LNCaP clone FGC (cell line): ENCODE measurements at regions not wholly inside any gene's neighbourhood (a gene's known extent, or its start where the extent isn't known, plus 50 kb on each side); places are given as distances from the start of the nearest gene placed in this dataset.

ENCODE experiments used
- DNase-seq: peaks from one replicate; pipeline ENCODE4 v3.0.0-alpha.2; 2011; ENCODE audit warnings: low read depth
- H3K4me3 ChIP-seq: 2 replicates; pipeline ENCODE4 v1.5.1; 2011; ENCODE audit warnings: mild to moderate bottlenecking, low read depth, low read length, control low read depth
- TF ChIP-seq, protein P1 (sequence below): IDR thresholded peaks from 2 replicates; pipeline ENCODE4 v1.5.1; 2012; ENCODE audit warnings: mild to moderate bottlenecking; ENCODE audit not compliant: control insufficient read depth, insufficient read depth; ENCODE audit errors: extremely low read depth

DNA sequence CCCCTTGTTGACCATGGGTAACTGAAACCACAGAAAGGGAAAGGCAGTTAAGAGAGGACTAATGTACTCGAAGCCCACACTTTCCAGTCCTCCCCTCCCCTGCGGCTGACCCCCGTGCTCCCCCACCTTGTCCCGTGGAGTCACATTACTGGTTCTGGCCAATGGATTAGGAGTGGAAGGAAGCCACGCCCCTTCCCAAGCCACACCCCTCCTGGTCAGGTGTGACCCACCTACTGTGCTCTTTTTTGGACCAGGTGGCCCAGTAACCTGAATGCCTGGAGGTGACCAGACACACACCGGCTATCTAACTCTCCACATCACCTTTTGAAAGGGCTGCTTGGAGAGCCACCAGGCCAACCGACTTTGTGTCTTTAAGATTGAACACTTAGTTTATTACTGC lies 109.3 kb upstream of the MSX1 start:
- TF ChIP-seq, protein P1, sequence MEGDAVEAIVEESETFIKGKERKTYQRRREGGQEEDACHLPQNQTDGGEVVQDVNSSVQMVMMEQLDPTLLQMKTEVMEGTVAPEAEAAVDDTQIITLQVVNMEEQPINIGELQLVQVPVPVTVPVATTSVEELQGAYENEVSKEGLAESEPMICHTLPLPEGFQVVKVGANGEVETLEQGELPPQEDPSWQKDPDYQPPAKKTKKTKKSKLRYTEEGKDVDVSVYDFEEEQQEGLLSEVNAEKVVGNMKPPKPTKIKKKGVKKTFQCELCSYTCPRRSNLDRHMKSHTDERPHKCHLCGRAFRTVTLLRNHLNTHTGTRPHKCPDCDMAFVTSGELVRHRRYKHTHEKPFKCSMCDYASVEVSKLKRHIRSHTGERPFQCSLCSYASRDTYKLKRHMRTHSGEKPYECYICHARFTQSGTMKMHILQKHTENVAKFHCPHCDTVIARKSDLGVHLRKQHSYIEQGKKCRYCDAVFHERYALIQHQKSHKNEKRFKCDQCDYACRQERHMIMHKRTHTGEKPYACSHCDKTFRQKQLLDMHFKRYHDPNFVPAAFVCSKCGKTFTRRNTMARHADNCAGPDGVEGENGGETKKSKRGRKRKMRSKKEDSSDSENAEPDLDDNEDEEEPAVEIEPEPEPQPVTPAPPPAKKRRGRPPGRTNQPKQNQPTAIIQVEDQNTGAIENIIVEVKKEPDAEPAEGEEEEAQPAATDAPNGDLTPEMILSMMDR, result no peak
- no peak for DNase-seq
- no peak overlapping the region for H3K4me3 ChIP-seq

DNA sequence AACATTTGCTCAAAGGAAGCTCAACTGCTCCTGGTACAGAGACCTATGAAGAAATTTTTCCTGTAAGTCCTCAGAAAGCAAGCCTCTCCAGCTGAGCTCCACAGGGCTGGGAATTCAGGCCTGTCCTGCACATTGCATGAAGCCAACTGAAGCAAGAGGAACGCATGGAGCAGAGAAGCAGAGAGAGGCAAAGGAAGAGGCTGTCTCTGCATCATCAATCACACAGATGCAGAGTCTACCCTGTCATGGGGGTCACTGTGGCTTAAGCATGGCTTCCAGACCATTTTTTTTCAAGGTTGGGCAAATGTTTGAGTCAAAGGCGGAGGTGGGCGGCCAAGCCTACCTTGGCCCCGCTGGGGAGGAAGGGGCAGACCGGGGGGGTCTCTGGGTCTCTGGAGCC lies 110.3 kb upstream of the MSX1 start:
- H3K4me3 ChIP-seq, result no peak overlapping the region
- TF ChIP-seq, protein P1, result no peak
- DNase-seq, result no peak

DNA sequence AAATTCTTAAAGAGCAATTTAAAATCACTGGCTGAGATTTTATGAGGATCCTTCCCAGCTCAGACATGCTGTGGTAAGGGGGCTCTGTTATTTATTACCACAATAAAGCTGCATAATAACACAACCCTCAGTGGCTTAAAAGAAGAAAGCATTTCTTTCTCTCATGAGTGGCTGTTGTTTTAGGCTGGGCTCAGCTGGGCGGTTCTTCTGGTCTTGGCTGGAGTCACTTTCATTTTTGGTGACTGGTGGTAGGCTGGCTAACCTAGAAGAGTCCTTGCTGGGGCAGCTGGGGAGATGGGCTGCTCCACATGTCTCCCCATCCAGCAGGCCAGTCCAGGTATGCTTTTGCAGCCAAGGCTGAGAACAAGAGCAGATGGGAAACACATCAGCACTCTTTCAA lies 113.0 kb upstream of the MSX1 start:
- no peak overlapping the region for H3K4me3 ChIP-seq
- no peak for DNase-seq
- TF ChIP-seq, protein P1, result no peak

DNA sequence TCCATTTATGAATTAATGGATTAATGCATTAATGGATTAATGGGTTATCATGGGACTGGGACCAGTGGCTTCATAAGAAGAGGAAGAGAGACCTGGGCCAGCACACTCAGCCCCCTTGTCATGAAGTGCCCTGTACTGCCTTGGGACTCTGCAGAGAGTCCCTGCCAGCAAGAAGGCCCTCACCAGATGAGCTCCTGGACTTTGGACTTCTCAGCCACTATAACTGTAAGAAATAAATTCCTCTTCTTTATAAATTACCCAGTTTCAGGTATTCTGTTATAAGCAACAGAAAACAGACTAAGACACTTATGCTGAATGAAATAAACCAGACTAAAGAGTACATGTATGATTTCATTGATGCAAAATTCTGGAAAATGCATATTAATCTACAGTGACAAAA lies 119.4 kb upstream of the MSX1 start:
- DNase-seq, result no peak
- TF ChIP-seq, protein P1, result no peak
- H3K4me3 ChIP-seq, result no peak overlapping the region

DNA sequence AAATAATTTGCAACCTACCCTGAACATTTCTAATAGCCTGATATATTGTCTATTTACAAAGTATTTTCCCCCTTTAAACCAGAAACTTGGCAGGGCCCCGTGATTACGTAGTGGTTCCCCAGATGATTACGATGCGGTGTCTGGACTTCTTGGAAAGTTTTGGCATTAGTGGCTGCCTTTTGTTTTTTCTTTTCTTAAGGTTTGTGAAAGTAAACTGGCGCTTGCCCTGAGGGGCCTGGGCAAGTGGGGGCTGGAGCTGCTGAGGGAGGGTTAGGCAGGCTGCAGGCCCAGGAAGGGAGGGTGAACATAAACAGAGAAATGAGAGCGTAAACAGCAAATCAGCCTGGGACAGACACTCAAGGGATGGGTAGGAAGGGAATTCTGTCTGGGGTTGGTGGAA lies 123.6 kb upstream of the MSX1 start:
- TF ChIP-seq, protein P1, result no peak
- H3K4me3 ChIP-seq, result no peak overlapping the region
- no peak for DNase-seq

DNA sequence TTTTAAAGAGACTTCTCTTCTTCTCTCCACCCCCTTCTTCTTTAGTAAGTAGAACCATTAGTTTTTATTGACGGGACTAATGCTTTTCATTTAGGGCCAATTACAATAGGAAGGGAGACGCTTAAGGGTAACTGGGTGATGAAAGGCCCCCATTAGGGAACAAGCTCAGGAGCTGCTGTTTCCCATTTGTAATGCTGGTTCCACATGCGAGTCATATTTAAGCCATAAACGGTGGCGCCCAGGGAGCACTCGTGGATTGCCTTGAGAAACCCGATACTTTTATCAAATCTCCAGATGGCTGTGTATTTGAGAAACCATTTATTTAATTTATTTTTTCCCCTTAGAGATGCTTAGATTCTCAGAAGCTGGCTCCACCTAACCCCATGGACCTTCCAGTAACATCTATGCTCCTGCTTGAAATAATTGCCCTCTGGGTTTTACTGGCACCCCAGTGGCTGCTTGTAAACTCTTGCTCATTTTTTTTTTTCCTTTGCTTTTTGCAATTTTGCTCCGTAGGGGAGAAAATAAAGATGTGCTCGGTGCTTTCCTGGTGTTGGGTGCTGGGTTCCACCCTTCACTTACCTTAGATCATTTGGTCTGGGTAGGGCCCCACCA lies 124.2 kb upstream of the MSX1 start:
- no peak overlapping the region for H3K4me3 ChIP-seq
- TF ChIP-seq, protein P1, result no peak
- DNase-seq, result no peak

DNA sequence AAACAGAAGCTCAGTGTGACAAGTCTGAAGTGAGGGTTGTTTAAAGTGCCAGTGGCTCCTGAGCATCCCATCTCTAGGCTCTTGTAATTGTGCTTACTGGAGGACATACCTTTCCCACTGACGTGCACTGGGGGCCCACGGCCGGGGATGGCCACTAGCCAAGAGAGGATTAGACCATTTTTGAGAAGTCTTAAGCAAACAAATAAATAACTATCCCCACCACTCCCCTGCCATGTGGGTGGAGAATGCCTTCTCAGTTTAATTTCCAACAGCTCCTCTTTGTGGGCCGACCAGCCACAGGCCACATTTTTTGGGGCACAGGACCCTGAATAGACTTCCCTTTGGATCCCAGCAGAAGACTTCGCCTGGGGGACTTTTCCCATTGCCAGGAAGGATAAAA lies 125.0 kb upstream of the MSX1 start:
- TF ChIP-seq, protein P1, result no peak
- H3K4me3 ChIP-seq, result no peak overlapping the region

More for the DNA sequence above, 125.0 kb upstream of the MSX1 start:
- no peak for DNase-seq
